Hepatocyte (in vitro differentiated cells): ENCODE measurements at regions not wholly inside any gene's neighbourhood (a gene's known extent, or its start where the extent isn't known, plus 50 kb on each side); places are given as distances from the start of the nearest gene placed in this dataset.
"Not testable (repeated sequence)": the region's sequence is repeated elsewhere in the genome, so short reads cannot be mapped to it uniquely, and the experiment has no call there.

Experiments used
- DNase-seq: peaks from one replicate; pipeline ENCODE4 v3.0.0-alpha.2; 2016; ENCODE audit warnings: low spot score
- H2AFZ ChIP-seq: fragments of 200-600 bp; sonication (generic); 2 replicates; pipeline ENCODE4 v1.6.0; 2016; ENCODE audit warnings: antibody characterized with exemption, mild to moderate bottlenecking
- H3K27ac ChIP-seq: fragments of 200-600 bp; sonication (generic); 2 replicates; pipeline ENCODE4 v1.5.1; 2016; ENCODE audit warnings: mild to moderate bottlenecking
- H3K27me3 ChIP-seq: fragments of 200-600 bp; sonication (generic); 2 replicates; pipeline ENCODE4 v1.6.1; 2016
- H3K36me3 ChIP-seq: fragments of 200-600 bp; sonication (generic); replicated peaks from 2 replicates; pipeline ENCODE4 v1.5.1; 2016; ENCODE audit warnings: low read depth; ENCODE audit not compliant: insufficient read depth
- H3K4me1 ChIP-seq: fragments of 200-600 bp; sonication (generic); 2 replicates; pipeline ENCODE4 v1.5.1; 2016; ENCODE audit warnings: mild to moderate bottlenecking, moderate library complexity; ENCODE audit not compliant: insufficient read depth
- H3K4me2 ChIP-seq: fragments of 200-600 bp; sonication (generic); 2 replicates; pipeline ENCODE4 v1.6.0; 2016
- H3K4me3 ChIP-seq: fragments of 200-600 bp; sonication (generic); 2 replicates; pipeline ENCODE4 v1.5.1; 2016; ENCODE audit warnings: mild to moderate bottlenecking
- H3K79me2 ChIP-seq: fragments of 200-600 bp; sonication (generic); 2 replicates; pipeline ENCODE4 v1.6.0; 2017; ENCODE audit warnings: mild to moderate bottlenecking
- H3K9me2 ChIP-seq: fragments of 200-600 bp; sonication (generic); replicated peaks from 2 replicates; pipeline ENCODE4 v1.6.0; 2017; ENCODE audit warnings: mild to moderate bottlenecking; ENCODE audit not compliant: insufficient read depth
- H3K9me3 ChIP-seq: fragments of 200-600 bp; sonication (generic); 2 replicates; pipeline ENCODE4 v1.5.1; 2016; ENCODE audit warnings: low read depth, mild to moderate bottlenecking
- H4K20me1 ChIP-seq: fragments of 200-600 bp; sonication (generic); 2 replicates; pipeline ENCODE4 v1.6.0; 2016; ENCODE audit warnings: mild to moderate bottlenecking; ENCODE audit not compliant: insufficient read depth, poor library complexity, severe bottlenecking
- CTCF ChIP-seq: fragments of 200-600 bp; sonication (generic); IDR thresholded peaks from 2 replicates; pipeline ENCODE4 v1.5.1; 2016; ENCODE audit warnings: antibody characterized with exemption, mild to moderate bottlenecking; ENCODE audit not compliant: poor library complexity
- EZH2 ChIP-seq: fragments of 200-600 bp; sonication (generic); IDR thresholded peaks from 2 replicates; pipeline ENCODE4 v1.6.1; 2016; ENCODE audit warnings: antibody characterized with exemption, mild to moderate bottlenecking, borderline replicate concordance
- EZH2phosphoT487 ChIP-seq: fragments of 200-600 bp; sonication (generic); IDR thresholded peaks from one replicate; pipeline ENCODE4 v1.6.1; 2018; ENCODE audit warnings: antibody characterized with exemption, mild to moderate bottlenecking, low read depth, moderate library complexity; ENCODE audit not compliant: unreplicated experiment, severe bottlenecking
- WGBS: methylation state at CpG from one replicate; pipeline ENCODE4 v1.1.6; 2016; ENCODE audit warnings: low lambda C conversion rate; ENCODE audit errors: missing lambda C conversion rate; 5-methylcytosine and 5-hydroxymethylcytosine counted together

- DNase-seq: no peak
- H3K9me2 ChIP-seq: no peaks in the 10 kb centered on the region
- no peak for TF ChIP-seq EZH2
- TF ChIP-seq EZH2phosphoT487: no peak
- no peak for TF ChIP-seq CTCF
- WGBS: 89% methylated on average over 3 of the region's 3 CpGs
- no peak overlapping the region for H3K27ac ChIP-seq
- H2AFZ ChIP-seq: no peak overlapping the region
- no peaks in the 10 kb centered on the region for H3K4me1 ChIP-seq
- H3K4me3 ChIP-seq: no peak overlapping the region
- no peaks in the 10 kb centered on the region for H3K9me3 ChIP-seq
- no peak overlapping the region for H3K4me2 ChIP-seq
- no peaks in the 10 kb centered on the region for H3K36me3 ChIP-seq
- H3K27me3 ChIP-seq: no peaks in the 10 kb centered on the region
- H4K20me1 ChIP-seq: no peaks in the 10 kb centered on the region
- H3K79me2 ChIP-seq: no peaks in the 10 kb centered on the region
These were observed 1025.5 kb downstream of the RPA4 start for GRCh38 chrX:97909245-97909644.

- H3K4me2 ChIP-seq, H3K27ac ChIP-seq, H3K4me1 ChIP-seq, H2AFZ ChIP-seq, H3K36me3 ChIP-seq, H3K4me3 ChIP-seq, H4K20me1 ChIP-seq, H3K9me2 ChIP-seq, H3K9me3 ChIP-seq, H3K27me3 ChIP-seq, DNase-seq, H3K79me2 ChIP-seq: not testable (repeated sequence)
- WGBS: 92% methylated on average over 10 of the region's 10 CpGs
These were observed 1031.7 kb downstream of the RPA4 start for GRCh38 chrX:97915390-97915789.

- H4K20me1 ChIP-seq, H3K4me1 ChIP-seq, H3K4me3 ChIP-seq, H3K36me3 ChIP-seq, H3K4me2 ChIP-seq, H3K9me3 ChIP-seq, H2AFZ ChIP-seq, DNase-seq, H3K27me3 ChIP-seq, H3K79me2 ChIP-seq, H3K27ac ChIP-seq, H3K9me2 ChIP-seq: not testable (repeated sequence)
- 79% methylated on average over 8 of the region's 8 CpGs for WGBS
These were observed 1037.5 kb downstream of the RPA4 start for GRCh38 chrX:97921223-97921622.

GRCh38 chrX:97931586-97931985 is 1047.9 kb downstream of the RPA4 start:
- Histone ChIP-seq H3K36me3 (no peaks in the 10 kb centered on the region), H4K20me1 (no peaks in the 10 kb centered on the region), H3K4me1 (no peaks in the 10 kb centered on the region), H3K4me2 (no peak overlapping the region), H3K9me2 (no peaks in the 10 kb centered on the region), H3K9me3 (no peaks in the 10 kb centered on the region), H2AFZ (no peak overlapping the region), H3K4me3 (no peak overlapping the region), H3K79me2 (no peaks in the 10 kb centered on the region), H3K27ac (no peak overlapping the region), H3K27me3 (no peaks in the 10 kb centered on the region)
- WGBS: 92% methylated on average over 2 of the region's 2 CpGs
- DNase-seq: no peak
- TF ChIP-seq EZH2phosphoT487: no peak
- TF ChIP-seq EZH2: no peak
- no peak for TF ChIP-seq CTCF

GRCh38 chrX:97936296-97936695 is 1052.6 kb downstream of the RPA4 start:
- 65% methylated on average over 1 of the region's 1 CpG for WGBS
- Histone ChIP-seq H3K36me3 (no peaks in the 10 kb centered on the region), H3K9me3 (no peaks in the 10 kb centered on the region), H3K79me2 (no peaks in the 10 kb centered on the region), H2AFZ (no peak overlapping the region), H3K27me3 (no peaks in the 10 kb centered on the region), H3K27ac (no peak overlapping the region), H3K4me3 (no peak overlapping the region), H3K4me1 (peaks cover 6% of the 10 kb centered on the region), H4K20me1 (no peaks in the 10 kb centered on the region), H3K4me2 (no peak overlapping the region), H3K9me2 (no peaks in the 10 kb centered on the region)
- TF ChIP-seq CTCF (no peak), EZH2 (no peak), EZH2phosphoT487 (no peak)
- no peak for DNase-seq
